Testis (tissue), 2 donors: ENCODE measurements at regions not wholly inside any gene's neighbourhood (a gene's known extent, or its start where the extent isn't known, plus 50 kb on each side); places are given as distances from the start of the nearest gene placed in this dataset.

Experiments
- DNase-seq: peaks from one replicate; pipeline ENCODE4 v3.0.0-alpha.2; 2019
- H3K27ac ChIP-seq, 2 donors: fragments of 200-600 bp; sonication (generic); one replicate each; pipeline ENCODE4 v1.5.1; 2019
- H3K27me3 ChIP-seq: fragments of 200-600 bp; sonication (generic); one replicate; pipeline ENCODE4 v1.5.1; 2019
- H3K36me3 ChIP-seq: fragments of 200-600 bp; sonication (generic); one replicate; pipeline ENCODE4 v1.5.1; 2017; ENCODE audit warnings: low read depth; ENCODE audit errors: missing control alignments
- H3K4me1 ChIP-seq: fragments of 200-600 bp; sonication (generic); one replicate; pipeline ENCODE4 v1.5.1; 2019
- H3K4me3 ChIP-seq, 2 donors: fragments of 200-600 bp; sonication (generic); one replicate each; pipeline ENCODE4 v1.5.1; 2017 to 2019
- H3K9me3 ChIP-seq: fragments of 200-600 bp; sonication (generic); one replicate; pipeline ENCODE4 v1.5.1; 2017
- POLR2A ChIP-seq: fragments of 450-650 bp; IDR thresholded peaks from one replicate; pipeline ENCODE4 v1.6.1; 2017; ENCODE audit warnings: antibody characterized with exemption, mild to moderate bottlenecking, moderate library complexity
- WGBS, 2 donors: methylation state at CpG; one replicate each; pipeline ENCODE4 v1.1.5; 2018; 5-methylcytosine and 5-hydroxymethylcytosine counted together
- intact Hi-C: fragments of 100-400 bp; cut with DNase I; formaldehyde crosslinking; loops from one replicate; pipeline ENCODE4 v1.15.1; 2023; ENCODE audit warnings: low total_unique reads
- TF ChIP-seq, protein P1 (sequence below), 3 experiments: fragments of 450-650 bp in 2 of 3; fragments of 200-600 bp in 1 of 3; sonication (generic) in 1 of 3; IDR thresholded peaks; one replicate each; pipeline ENCODE4 v1.5.1; 2016 to 2019; ENCODE audit warnings: antibody characterized with exemption in 3 of 3, mild to moderate bottlenecking in 2 of 3, moderate library complexity in 1 of 3

GRCh38 chr2:62382122-62382521 is 123.9 kb downstream of the TMEM17 start:
- TF ChIP-seq POLR2A: no peak
- TF ChIP-seq, protein P1, sequence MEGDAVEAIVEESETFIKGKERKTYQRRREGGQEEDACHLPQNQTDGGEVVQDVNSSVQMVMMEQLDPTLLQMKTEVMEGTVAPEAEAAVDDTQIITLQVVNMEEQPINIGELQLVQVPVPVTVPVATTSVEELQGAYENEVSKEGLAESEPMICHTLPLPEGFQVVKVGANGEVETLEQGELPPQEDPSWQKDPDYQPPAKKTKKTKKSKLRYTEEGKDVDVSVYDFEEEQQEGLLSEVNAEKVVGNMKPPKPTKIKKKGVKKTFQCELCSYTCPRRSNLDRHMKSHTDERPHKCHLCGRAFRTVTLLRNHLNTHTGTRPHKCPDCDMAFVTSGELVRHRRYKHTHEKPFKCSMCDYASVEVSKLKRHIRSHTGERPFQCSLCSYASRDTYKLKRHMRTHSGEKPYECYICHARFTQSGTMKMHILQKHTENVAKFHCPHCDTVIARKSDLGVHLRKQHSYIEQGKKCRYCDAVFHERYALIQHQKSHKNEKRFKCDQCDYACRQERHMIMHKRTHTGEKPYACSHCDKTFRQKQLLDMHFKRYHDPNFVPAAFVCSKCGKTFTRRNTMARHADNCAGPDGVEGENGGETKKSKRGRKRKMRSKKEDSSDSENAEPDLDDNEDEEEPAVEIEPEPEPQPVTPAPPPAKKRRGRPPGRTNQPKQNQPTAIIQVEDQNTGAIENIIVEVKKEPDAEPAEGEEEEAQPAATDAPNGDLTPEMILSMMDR (IDR thresholded peaks at IDR 0.05): no peak
- DNase-seq: no peak
- Histone ChIP-seq H3K9me3 (no peaks in the 10 kb centered on the region), H3K27ac (no peak overlapping the region), H3K4me1 (no peaks in the 10 kb centered on the region), H3K27me3 (no peaks in the 10 kb centered on the region), H3K36me3 (no peaks in the 10 kb centered on the region), H3K4me3 (no peak overlapping the region)
- 42 to 65% methylated on average over 2 of the region's 2 CpGs for whole genome bisulfite sequencing, 2 donors
- intact Hi-C loops: no loop called here

- no peaks in the 10 kb centered on the region for H3K36me3 ChIP-seq
- H3K4me1 ChIP-seq: no peaks in the 10 kb centered on the region
- no peak for DNase-seq
- no peak overlapping the region for H3K27ac ChIP-seq
- 56 to 70% methylated on average over 1 of the region's 1 CpG for WGBS, 2 donors
- H3K27me3 ChIP-seq: no peaks in the 10 kb centered on the region
- H3K4me3 ChIP-seq: no peak overlapping the region
- intact Hi-C loops: no loop called here
- H3K9me3 ChIP-seq: no peaks in the 10 kb centered on the region
- no peak for TF ChIP-seq POLR2A
- TF ChIP-seq, protein P1 (IDR thresholded peaks at IDR 0.05): no peak
These were observed 124.3 kb downstream of the TMEM17 start for GRCh38 chr2:62381656-62382055.

- no peak for TF ChIP-seq POLR2A
- TF ChIP-seq, protein P1 (IDR thresholded peaks at IDR 0.05): no peak
- Histone ChIP-seq H3K36me3 (no peaks in the 10 kb centered on the region), H3K4me3 (no peak overlapping the region), H3K9me3 (no peaks in the 10 kb centered on the region), H3K4me1 (no peaks in the 10 kb centered on the region), H3K27me3 (no peaks in the 10 kb centered on the region), H3K27ac (no peak overlapping the region)
- 42 to 74% methylated on average over 2 of the region's 2 CpGs for WGBS, 2 donors
- no peak for DNase-seq
- intact Hi-C loops: no loop called here
These were observed 126.4 kb downstream of the TMEM17 start for GRCh38 chr2:62379566-62379965.

GRCh38 chr2:62375113-62375420 is 130.9 kb downstream of the TMEM17 start:
- no peak for TF ChIP-seq POLR2A
- TF ChIP-seq, protein P1 (IDR thresholded peaks at IDR 0.05): no peak
- no peak overlapping the region for H3K4me3 ChIP-seq

GRCh38 chr2:62374301-62375112 is 131.5 kb downstream of the TMEM17 start:
- H3K27me3 ChIP-seq: no peaks in the 10 kb centered on the region
- no peak overlapping the region for H3K4me3 ChIP-seq
- H3K27ac ChIP-seq: no peak overlapping the region
- no peak for DNase-seq
- no peaks in the 10 kb centered on the region for H3K9me3 ChIP-seq
- TF ChIP-seq POLR2A: no peak
- intact Hi-C loops: no loop called here
- no peaks in the 10 kb centered on the region for H3K4me1 ChIP-seq
- no peaks in the 10 kb centered on the region for H3K36me3 ChIP-seq

More at GRCh38 chr2:62375113-62375420, 130.9 kb downstream of the TMEM17 start:
- Histone ChIP-seq H3K27ac (no peak overlapping the region), H3K4me1 (no peaks in the 10 kb centered on the region), H3K9me3 (no peaks in the 10 kb centered on the region), H3K36me3 (no peaks in the 10 kb centered on the region), H3K27me3 (no peaks in the 10 kb centered on the region)
- DNase-seq: no peak
- intact Hi-C loops: no loop called here
- WGBS, 2 donors: 83 to 95% methylated on average over 1 of the region's 1 CpG
